ENCODE measurements at regions not wholly inside any gene's neighbourhood (a gene's known extent, or its start where the extent isn't known, plus 50 kb on each side); places are given as distances from the start of the nearest gene placed in this dataset.

GRCh38 chr14:101065246-101065645 is 161.7 kb upstream of the RTL1 start:
- TF ChIP-seq CTCF (conservative IDR thresholded peaks at IDR 0.05; ENCODE audit: low read length): no peak
- TF ChIP-seq EZH2phosphoT487 (IDR thresholded peaks at IDR 0.05; ENCODE audit: borderline replicate concordance, low read depth, low read length): no peak

Data from OCI-LY7 (cell line).